WTC11 (cell line): ENCODE measurements at regions not wholly inside any gene's neighbourhood (a gene's known extent, or its start where the extent isn't known, plus 50 kb on each side); places are given as distances from the start of the nearest gene placed in this dataset.
"Not testable (repeated sequence)": the region's sequence is repeated elsewhere in the genome, so short reads cannot be mapped to it uniquely, and the experiment has no call there.

Source experiments
- CTCF ChIP-seq: fragments of 200-600 bp; IDR thresholded peaks from 2 replicates; pipeline ENCODE4 v1.8.0; 2022; ENCODE audit warnings: antibody characterized with exemption
- SP1 ChIP-seq: sonication (generic); formaldehyde crosslinking; conservative IDR thresholded peaks from 2 replicates; pipeline ENCODE4 v1.8.1; 2022; ENCODE audit warnings: missing genetic modification reagents

DNA sequence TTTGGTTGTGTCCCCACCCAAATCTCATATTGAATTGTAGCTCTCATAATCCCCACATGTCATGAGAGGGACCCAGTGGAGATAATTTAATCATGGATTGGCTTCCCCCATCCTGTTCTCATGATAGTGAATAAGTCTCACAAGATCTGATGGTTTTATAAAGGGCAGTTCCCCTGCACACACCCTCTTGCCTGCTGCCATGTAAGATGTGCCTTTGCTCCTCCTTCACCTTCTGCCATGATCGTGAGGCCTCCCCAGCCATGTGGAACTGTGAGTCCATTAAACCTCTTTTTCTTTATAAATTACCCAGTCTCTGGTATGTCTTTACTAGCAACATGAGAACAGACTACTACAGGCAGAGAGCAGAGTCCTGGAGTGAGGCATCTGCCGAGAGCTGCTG lies 90.2 kb upstream of the SLC45A1 start:
- not testable (repeated sequence) for TF ChIP-seq CTCF, SP1
